GM19351 (cell line): ENCODE measurements at regions not wholly inside any gene's neighbourhood (a gene's known extent, or its start where the extent isn't known, plus 50 kb on each side); places are given as distances from the start of the nearest gene placed in this dataset.

ENCODE experiments used
- ATAC-seq: cut with Tn5 transposase; IDR thresholded peaks from one replicate; pipeline ENCODE4 v1.9.1; 2021; ENCODE audit warnings: mild to moderate bottlenecking, moderate library complexity; ENCODE audit not compliant: unreplicated experiment

- ATAC-seq: no peak
Measured at GRCh38 chr1:5254975-5255374, 600.6 kb downstream of the AJAP1 start.

DNA sequence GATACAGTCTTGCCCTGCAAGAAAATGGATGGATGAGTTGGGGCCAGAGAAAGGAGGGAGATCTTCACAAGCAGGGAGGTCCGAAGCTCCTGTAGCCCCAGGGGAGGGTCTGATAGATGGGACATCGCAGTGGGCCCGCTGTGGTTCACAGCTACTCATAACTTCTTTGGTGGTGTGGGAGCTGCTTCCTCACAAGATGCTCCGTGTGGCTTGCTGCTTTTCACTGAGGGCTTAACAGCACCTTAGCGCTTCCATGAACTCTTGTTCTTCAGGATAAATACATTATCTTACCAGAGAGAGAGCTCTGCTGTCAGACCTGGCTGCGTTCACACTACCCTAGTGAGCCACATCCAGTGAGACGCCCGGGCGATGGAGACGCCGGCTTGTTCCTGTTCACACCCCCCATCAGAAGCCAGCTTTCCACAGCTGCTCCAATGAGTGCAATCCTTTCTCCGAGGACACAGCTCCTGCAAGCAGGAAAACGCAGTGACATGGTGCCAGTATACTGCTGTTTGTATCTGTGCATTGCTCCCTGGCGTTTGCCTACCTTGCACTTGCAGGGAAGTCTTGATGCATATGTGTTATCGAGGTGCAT, 599.8 kb downstream of the AJAP1 start:
- ATAC-seq: no peak

- no peak for ATAC-seq
Measured at GRCh38 chr1:5253036-5253435, 598.6 kb downstream of the AJAP1 start.

GRCh38 chr1:5250336-5250735, 595.9 kb downstream of the AJAP1 start:
- no peak for ATAC-seq

DNA sequence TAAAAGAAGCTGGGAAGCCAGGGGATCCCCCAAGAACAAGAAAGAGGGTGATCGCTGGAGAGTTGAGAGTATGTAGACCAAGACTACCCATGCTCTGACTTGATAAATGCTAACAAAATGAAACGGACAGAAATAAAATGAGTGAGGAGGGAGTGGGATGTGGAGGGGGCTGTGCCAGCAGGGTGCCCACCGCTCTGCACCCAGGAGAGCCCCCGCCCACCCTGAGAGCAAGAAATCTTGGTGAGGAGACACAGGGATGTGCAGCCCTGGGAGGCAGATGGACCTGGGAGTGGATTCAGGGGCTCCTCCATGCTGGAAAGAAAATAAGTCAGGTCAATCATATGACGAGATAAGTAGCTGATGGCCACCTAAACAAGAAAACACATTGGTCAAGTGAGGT, 590.9 kb downstream of the AJAP1 start:
- no peak for ATAC-seq

DNA sequence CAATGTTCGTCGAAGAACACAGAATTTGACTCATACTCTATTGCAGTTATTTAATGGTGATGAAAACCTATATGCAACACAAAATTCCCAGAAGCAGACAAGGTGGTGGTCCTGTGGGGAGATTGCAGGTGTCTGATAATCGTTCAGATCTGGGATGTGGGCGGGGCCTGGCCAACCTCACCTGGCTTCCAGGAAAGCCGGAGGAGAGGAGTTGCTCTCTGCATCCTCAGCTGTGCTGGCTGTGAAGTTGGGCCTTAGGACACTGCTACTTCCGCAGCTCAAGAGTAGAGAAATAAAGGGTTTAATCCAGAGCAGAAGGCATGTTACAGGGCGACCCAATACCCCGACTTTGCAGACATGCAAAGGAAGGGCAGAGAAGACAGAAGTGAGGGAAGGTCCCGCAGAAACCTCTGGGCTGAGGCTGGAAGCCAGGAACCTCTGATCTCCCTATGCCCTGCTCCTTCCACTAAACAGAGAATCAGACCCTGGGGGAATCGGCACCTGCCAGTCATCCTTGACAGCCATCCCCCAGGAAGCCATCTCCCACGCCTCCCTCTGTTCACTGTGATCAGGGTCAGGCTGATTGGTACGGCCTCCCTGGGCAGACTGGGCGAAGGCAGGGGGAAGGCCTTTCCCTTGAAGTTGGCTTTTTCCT, 590.3 kb downstream of the AJAP1 start:
- ATAC-seq: no peak

DNA sequence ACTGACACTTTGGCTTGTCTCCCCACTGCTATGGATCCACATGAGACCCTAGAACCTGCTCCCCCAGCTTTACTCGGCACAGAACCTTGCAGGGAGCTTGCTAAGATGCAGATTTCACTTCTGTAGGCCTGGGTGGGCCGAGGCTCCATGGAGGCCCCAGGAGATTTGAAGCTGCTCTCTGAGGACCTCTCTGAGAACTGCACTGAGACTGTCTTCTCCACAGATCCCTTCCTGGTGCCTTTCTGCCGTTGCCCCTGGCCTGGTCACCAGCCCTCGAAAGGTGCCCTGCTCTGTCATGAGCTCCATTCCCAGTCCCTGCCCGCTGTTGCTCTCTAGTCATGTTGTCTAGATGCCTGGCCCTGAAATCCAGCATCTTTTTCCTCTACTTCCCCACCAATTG, 588.4 kb downstream of the AJAP1 start:
- no peak for ATAC-seq

- ATAC-seq: no peak
Measured at GRCh38 chr1:5239911-5240310, 585.5 kb downstream of the AJAP1 start.

- no peak for ATAC-seq
Measured at GRCh38 chr1:5238351-5239130, 584.1 kb downstream of the AJAP1 start.

DNA sequence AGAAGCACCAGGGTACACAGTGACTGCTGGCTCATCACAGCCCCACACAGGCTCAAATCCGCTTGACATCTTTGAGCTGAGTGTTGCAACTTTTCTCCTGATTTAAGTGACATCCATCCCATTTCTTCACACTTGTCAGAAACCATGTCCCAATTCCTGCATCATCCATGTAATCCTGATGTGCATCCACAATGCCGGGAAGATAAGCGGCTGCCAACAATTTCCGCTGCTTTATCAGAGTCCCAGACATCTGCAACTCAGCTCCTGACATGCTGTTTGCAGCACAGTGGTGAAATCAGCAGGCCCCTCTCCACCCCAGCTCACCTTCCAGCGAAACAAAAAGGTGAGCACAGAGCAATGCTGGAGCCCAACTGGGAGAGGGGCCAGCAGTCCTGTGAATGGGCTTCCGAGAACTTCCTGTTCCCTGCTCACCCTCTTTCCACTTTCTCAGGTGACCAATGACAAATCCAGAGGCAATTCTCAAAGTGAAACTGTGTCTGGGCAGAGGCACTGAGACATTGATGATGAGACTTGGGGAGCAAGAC, 581.0 kb downstream of the AJAP1 start:
- no peak for ATAC-seq

- ATAC-seq: no peak
Measured at GRCh38 chr1:5232537-5232936, 578.1 kb downstream of the AJAP1 start.

- ATAC-seq: no peak
Measured at GRCh38 chr1:5231541-5232315, 577.3 kb downstream of the AJAP1 start.

DNA sequence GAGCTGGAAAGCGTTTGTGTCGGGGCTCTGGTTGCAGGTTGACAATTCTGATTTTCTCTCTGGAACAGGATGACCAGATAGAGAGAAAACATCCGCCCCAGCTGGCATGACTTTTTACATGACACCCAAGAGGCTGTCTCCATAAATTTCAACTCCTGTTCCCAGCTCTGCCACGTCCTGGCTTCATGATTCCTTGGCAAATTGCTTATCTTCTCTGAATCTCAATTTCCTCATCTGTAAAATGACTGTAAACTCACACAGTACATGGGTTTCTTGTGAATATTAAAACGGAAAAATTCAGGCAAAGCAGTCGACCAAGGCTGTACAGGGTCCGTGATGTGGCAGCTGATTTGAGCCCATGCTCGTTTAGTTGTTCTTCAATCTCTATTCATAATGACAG, 572.7 kb downstream of the AJAP1 start:
- ATAC-seq: no peak

DNA sequence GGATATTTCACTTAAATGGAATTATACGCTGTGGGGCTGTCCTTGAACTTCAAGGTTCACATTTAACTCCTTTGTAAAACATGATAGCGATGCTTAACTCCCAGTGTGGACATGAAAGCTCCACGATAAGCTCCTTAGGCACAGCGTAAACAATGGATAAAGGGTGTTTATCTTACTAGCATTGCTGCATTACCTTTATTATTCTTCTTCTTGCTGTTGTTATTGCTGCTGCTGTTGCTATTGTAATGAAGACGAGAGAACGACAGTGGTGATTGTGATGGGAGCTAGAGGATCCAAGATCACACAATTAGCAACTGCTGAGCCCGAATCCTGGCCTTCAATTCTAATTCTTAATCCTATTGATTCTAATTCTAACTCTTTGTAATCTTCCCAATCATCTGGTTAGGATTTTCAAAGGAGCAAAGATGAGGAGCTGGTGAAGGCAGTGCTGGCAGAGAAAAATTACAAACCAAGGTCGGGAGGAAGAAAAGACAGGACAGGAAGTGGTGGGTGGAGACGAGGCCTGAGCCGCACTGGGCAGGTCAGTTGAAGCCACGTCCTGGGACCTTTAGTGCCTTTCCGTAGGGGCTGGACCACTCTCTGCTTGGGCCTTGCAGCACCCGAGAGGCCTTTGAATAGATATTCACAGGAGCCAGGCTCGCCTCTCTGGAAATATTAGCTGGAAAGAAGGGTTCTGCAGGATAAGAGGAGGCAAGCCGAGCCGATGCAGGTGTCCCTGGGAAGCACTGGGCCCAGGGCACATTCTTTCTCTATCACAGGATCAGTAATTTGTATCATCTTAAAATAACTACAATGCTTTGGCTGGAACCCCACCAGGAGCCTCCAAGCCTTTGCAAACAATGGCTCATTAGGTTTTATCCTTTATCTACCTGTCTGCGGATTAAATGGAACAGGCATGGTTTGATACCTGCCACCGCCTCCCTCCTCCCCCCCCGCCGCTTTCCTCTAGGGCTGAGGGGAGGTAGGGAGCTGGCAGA, 571.6 kb downstream of the AJAP1 start:
- ATAC-seq: no peak

DNA sequence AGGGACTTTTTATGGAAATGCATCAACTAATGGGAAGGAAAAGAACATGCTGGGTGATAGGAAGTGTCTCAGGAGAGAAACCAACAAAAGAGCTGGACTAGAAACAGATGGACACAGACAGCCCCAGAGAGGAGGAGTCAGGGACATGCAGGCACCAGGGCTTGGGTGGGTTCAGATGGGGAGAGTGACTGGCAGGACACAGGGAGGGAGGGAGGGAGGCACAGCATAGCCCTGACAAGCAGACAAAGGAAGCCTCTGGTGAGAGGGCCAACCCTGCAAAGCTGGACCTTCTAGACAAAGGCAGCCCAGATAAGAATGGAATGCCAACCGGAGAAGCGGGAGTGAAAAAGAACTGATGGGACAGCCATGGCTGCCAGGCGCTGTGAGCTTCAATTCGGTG, 568.8 kb downstream of the AJAP1 start:
- no peak for ATAC-seq

GRCh38 chr1:5222626-5223025, 568.2 kb downstream of the AJAP1 start:
- ATAC-seq: no peak

- ATAC-seq: no peak
Measured at GRCh38 chr1:5221451-5221850, 567.0 kb downstream of the AJAP1 start.

DNA sequence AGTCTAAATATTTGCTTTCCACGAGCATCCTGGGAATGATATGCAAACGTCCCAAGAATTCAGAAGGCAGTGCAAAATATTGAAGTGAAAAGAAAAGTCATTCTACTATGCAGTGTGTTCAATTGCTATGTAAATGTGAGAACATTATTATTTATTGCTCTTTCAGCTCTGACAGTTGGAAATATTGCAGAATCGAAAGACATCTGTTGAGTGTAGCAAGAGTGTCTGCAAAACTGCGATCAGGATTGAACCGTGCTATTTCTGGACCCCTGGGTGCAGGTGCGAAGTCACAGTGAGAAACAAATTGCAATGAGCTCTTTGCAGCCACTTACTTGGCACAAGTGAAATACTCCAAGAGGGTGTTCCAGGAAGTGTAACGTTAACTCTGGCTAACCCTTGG, 566.4 kb downstream of the AJAP1 start:
- no peak for ATAC-seq

- no peak for ATAC-seq
Measured at GRCh38 chr1:5220421-5220820, 566.0 kb downstream of the AJAP1 start.

GRCh38 chr1:5200006-5200405, 545.6 kb downstream of the AJAP1 start:
- ATAC-seq: no peak
